H1 (cell line): ENCODE measurements at regions not wholly inside any gene's neighbourhood (a gene's known extent, or its start where the extent isn't known, plus 50 kb on each side); places are given as distances from the start of the nearest gene placed in this dataset.
A peak's percentile ranks its signal among the peaks of the same experiment; 100 is the strongest.

Experiments used
- CTCF ChIA-PET: fragments of 300-600 bp; sonication (Branson Sonifier 250); formaldehyde crosslinking; loops from one replicate; lab custom pipeline; 2021; ENCODE audit not compliant: partially characterized antibody; lab: Charles Lee
- POLR2A ChIA-PET: fragments of 300-600 bp; sonication (Branson Sonifier 250); formaldehyde crosslinking; loops from one replicate; lab custom pipeline; 2021; ENCODE audit warnings: inconsistent platforms; ENCODE audit not compliant: partially characterized antibody; lab: Charles Lee
- DNase-seq, 2 experiments: peaks; one replicate each; pipeline versions ENCODE4 v3.0.0 to v3.0.0-alpha.2; 2010 to 2022; ENCODE audit warnings: low spot score in 2 of 2, low read depth in 1 of 2, mixed read lengths in 1 of 2
- FAIRE-seq: peaks from 2 replicates; lab custom pipeline; 2011; peaks lifted over from hg19 to GRCh38; lab: Jason Lieb, UNC
- H2AFZ ChIP-seq: 2 replicates; pipeline ENCODE4 v1.8.1; 2012; ENCODE audit warnings: low read length, inconsistent platforms
- H2AK5ac ChIP-seq: 2 replicates; pipeline ENCODE4 v1.6.1; 2013; ENCODE audit warnings: low read depth, low read length
- H2BK120ac ChIP-seq: replicated peaks from 2 replicates; pipeline ENCODE3; 2013; ENCODE audit warnings: low read depth, low read length, inconsistent platforms
- H2BK12ac ChIP-seq: 2 replicates; pipeline ENCODE4 v1.6.1; 2013; ENCODE audit warnings: low read depth, low read length
- H2BK15ac ChIP-seq: 2 replicates; pipeline ENCODE4 v1.6.1; 2013; ENCODE audit warnings: low read length
- H2BK20ac ChIP-seq: 2 replicates; pipeline ENCODE4 v1.6.1; 2013; ENCODE audit warnings: low read length
- H2BK5ac ChIP-seq: 2 replicates; pipeline ENCODE4 v1.6.1; 2013; ENCODE audit warnings: low read depth, low read length
- H3K14ac ChIP-seq: 2 replicates; pipeline ENCODE4 v1.6.1; 2013; ENCODE audit warnings: inconsistent platforms; ENCODE audit not compliant: insufficient read length
- H3K18ac ChIP-seq: 2 replicates; pipeline ENCODE4 v1.6.1; 2013; ENCODE audit warnings: low read length; ENCODE audit errors: extremely low read depth
- H3K23ac ChIP-seq: 2 replicates; pipeline ENCODE4 v1.6.1; 2013; ENCODE audit warnings: inconsistent platforms; ENCODE audit not compliant: insufficient read length
- H3K23me2 ChIP-seq: 2 replicates; pipeline ENCODE4 v1.6.1; 2013; ENCODE audit warnings: low read depth, low read length
- H3K27ac ChIP-seq: 2 replicates; pipeline ENCODE4 v1.6.1; 2011; ENCODE audit warnings: low read depth, low read length, inconsistent platforms
- H3K27me3 ChIP-seq, 4 experiments: replicated peaks in 1 of 4; 1 replicate in 1 of 4; 2 replicates in 3 of 4; pipeline versions ENCODE4 v1.6.1 to v1.8.1; 2011 to 2013; ENCODE audit warnings: low read length in 3 of 4, mild to moderate bottlenecking in 3 of 4, inconsistent platforms in 2 of 4, mixed read lengths in 2 of 4, moderate library complexity in 1 of 4; ENCODE audit not compliant: control insufficient read depth in 3 of 4, insufficient read depth in 3 of 4; ENCODE audit errors: extremely low read depth in 1 of 4
- H3K36me3 ChIP-seq, 4 experiments: 2 replicates each; pipeline versions ENCODE4 v1.6.1 to v1.8.1; 2011 to 2013; ENCODE audit warnings: mild to moderate bottlenecking in 4 of 4, low read length in 3 of 4, moderate library complexity in 2 of 4, control low read depth in 1 of 4, inconsistent platforms in 1 of 4; ENCODE audit not compliant: insufficient read depth in 4 of 4, control insufficient read depth in 2 of 4
- H3K4ac ChIP-seq: replicated peaks from 2 replicates; pipeline ENCODE3; 2013; ENCODE audit warnings: low read length, low read depth, mixed read lengths, inconsistent platforms; ENCODE audit not compliant: insufficient read length
- H3K4me1 ChIP-seq, 4 experiments: replicated peaks in 1 of 4; 1 replicate in 1 of 4; 2 replicates in 3 of 4; pipeline versions ENCODE4 v1.6.1 to v1.8.1; 2011 to 2013; ENCODE audit warnings: low read length in 3 of 4, inconsistent platforms in 2 of 4, mixed read lengths in 1 of 4; ENCODE audit not compliant: insufficient read depth in 4 of 4, control insufficient read depth in 3 of 4
- H3K4me2 ChIP-seq, 2 experiments: 2 replicates each; pipeline versions ENCODE4 v1.6.1 to v1.8.1; 2011 to 2013; ENCODE audit warnings: low read depth in 2 of 2, low read length in 2 of 2, control low read depth in 1 of 2, inconsistent platforms in 1 of 2, mild to moderate bottlenecking in 1 of 2; ENCODE audit not compliant: insufficient read depth in 1 of 2
- H3K4me3 ChIP-seq, 4 experiments: fragments of 200-600, 300-600 bp in 1 of 4; sonication (generic), shearing (Covaris generic), sonication (Bioruptor Twin) in 1 of 4; 2 replicates each; pipeline versions ENCODE4 v1.5.1 to v1.8.1; 2011 to 2016; ENCODE audit warnings: low read length in 4 of 4, low read depth in 3 of 4, control low read depth in 2 of 4, inconsistent platforms in 2 of 4, mild to moderate bottlenecking in 2 of 4, mixed read lengths in 1 of 4, moderate library complexity in 1 of 4; ENCODE audit not compliant: insufficient read depth in 2 of 4; ENCODE audit errors: extremely low read depth in 1 of 4
- H3K56ac ChIP-seq: replicated peaks from 2 replicates; pipeline ENCODE3; 2013; ENCODE audit warnings: low read depth, mild to moderate bottlenecking, mixed read lengths, low read length, inconsistent platforms; ENCODE audit not compliant: insufficient read length
- H3K79me1 ChIP-seq: 2 replicates; pipeline ENCODE4 v1.6.1; 2013; ENCODE audit warnings: low read depth, low read length, control low read depth
- H3K79me2 ChIP-seq, 2 experiments: 2 replicates each; pipeline versions ENCODE4 v1.6.1 to v1.8.1; 2012 to 2013; ENCODE audit warnings: low read length in 2 of 2, mild to moderate bottlenecking in 2 of 2, inconsistent platforms in 1 of 2; ENCODE audit not compliant: insufficient read depth in 2 of 2, control insufficient read depth in 1 of 2
- H3K9ac ChIP-seq, 4 experiments: replicated peaks in 1 of 4; 1 replicate in 1 of 4; 2 replicates in 3 of 4; pipeline versions ENCODE4 v1.6.1 to v1.8.1; 2011 to 2013; ENCODE audit warnings: low read depth in 3 of 4, low read length in 3 of 4, control low read depth in 2 of 4, mild to moderate bottlenecking in 2 of 4, moderate library complexity in 2 of 4, inconsistent platforms in 1 of 4; ENCODE audit errors: extremely low read depth in 1 of 4
- H3K9me3 ChIP-seq, 2 experiments: 2 replicates each; pipeline versions ENCODE4 v1.6.1 to v1.8.1; 2012 to 2013; ENCODE audit warnings: mild to moderate bottlenecking in 2 of 2, moderate library complexity in 2 of 2, control low read depth in 1 of 2, inconsistent platforms in 1 of 2, low read depth in 1 of 2, low read length in 1 of 2, mixed read lengths in 1 of 2; ENCODE audit not compliant: insufficient read depth in 2 of 2
- H4K20me1 ChIP-seq, 2 experiments: replicated peaks in 1 of 2; 2 replicates each; pipeline versions ENCODE3 to v1.8.1; 2011 to 2013; ENCODE audit warnings: inconsistent platforms in 2 of 2, low read length in 2 of 2, mild to moderate bottlenecking in 1 of 2; ENCODE audit not compliant: insufficient read depth in 2 of 2, control insufficient read depth in 1 of 2
- H4K5ac ChIP-seq: 2 replicates; pipeline ENCODE4 v1.6.1; 2013; ENCODE audit warnings: low read length, low read depth, mixed read lengths, inconsistent platforms; ENCODE audit not compliant: insufficient read length
- H4K8ac ChIP-seq: 2 replicates; pipeline ENCODE4 v1.8.0; 2013; ENCODE audit warnings: mild to moderate bottlenecking, moderate library complexity, low read length, inconsistent platforms; ENCODE audit not compliant: insufficient read depth; ENCODE audit errors: extremely low read depth
- H4K91ac ChIP-seq: replicated peaks from 2 replicates; pipeline ENCODE3; 2013; ENCODE audit warnings: low read length, mixed read lengths, inconsistent platforms; ENCODE audit not compliant: insufficient read length
- CTBP2 ChIP-seq: IDR thresholded peaks from 2 replicates; pipeline ENCODE4 v1.7.0; 2011; ENCODE audit warnings: borderline replicate concordance, mild to moderate bottlenecking, moderate library complexity, mixed read lengths, low read length; ENCODE audit not compliant: insufficient read depth, insufficient read length
- RBBP5 ChIP-seq: IDR thresholded peaks from 2 replicates; pipeline ENCODE4 v1.7.1; 2012; ENCODE audit warnings: low read depth, mild to moderate bottlenecking, inconsistent platforms, low read length, moderate library complexity, borderline replicate concordance
- WGBS, 2 experiments: shearing (Covaris generic) in 1 of 2; methylation state at CpG; one replicate each; pipeline versions ENCODE4 v1.1.6 to v1.1.7; 2013 to 2015; ENCODE audit warnings: low lambda C conversion rate in 2 of 2, mixed read lengths in 2 of 2, inconsistent platforms in 1 of 2, low coverage in 1 of 2, missing lambda C conversion rate in 1 of 2; ENCODE audit not compliant: insufficient replicate concordance in 2 of 2, insufficient coverage in 1 of 2, insufficient read length in 1 of 2; ENCODE audit errors: extremely low coverage in 1 of 2, missing lambda C conversion rate in 1 of 2; 5-methylcytosine and 5-hydroxymethylcytosine counted together
- TF ChIP-seq, protein P1 (sequence below): IDR thresholded peaks from 2 replicates; pipeline ENCODE4 v1.6.1; 2012; ENCODE audit warnings: inconsistent platforms
- TF ChIP-seq, protein P2 (sequence below): IDR thresholded peaks from 2 replicates; pipeline ENCODE4 v1.6.1; 2012; ENCODE audit warnings: inconsistent platforms

DNA sequence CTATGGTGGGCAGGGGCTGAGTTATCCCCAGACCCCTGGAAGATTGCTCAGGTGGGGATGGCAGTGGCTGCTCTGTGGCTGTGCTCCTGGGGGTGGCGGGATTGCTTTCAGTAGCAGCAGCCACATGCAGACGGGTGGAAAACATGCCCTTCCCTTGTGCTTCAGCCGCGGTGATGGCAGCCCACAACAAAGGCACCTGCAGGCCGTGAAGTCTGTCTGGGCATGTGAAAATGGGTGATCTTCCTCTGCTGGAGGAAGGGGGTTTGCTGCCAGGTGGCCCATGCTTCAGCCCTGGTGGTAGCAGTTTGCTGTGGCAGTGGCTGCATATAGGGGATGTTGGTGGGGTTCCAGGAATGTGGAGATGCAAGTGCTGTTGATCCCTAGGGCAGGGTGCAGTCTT is 326.2 kb upstream of the RGS6 start:
- Histone ChIP-seq H3K9ac (no peak overlapping the region), H3K23me2 (no peaks in the 10 kb centered on the region), H2AK5ac (peak overlapping the region; percentile 26), H3K4me2 (no peak overlapping the region), H3K4me3 (no peak overlapping the region), H2BK15ac (no peak overlapping the region), H3K27ac (no peak overlapping the region), H3K4me1 (peaks cover 0 to 6% (median 2%) of the 10 kb centered on the region in 4 experiments; a peak in 2 of 7 replicates), H4K8ac (no peak overlapping the region), H3K23ac (no peak overlapping the region), H2BK12ac (no peak overlapping the region; the same call in 1 of the 2 replicates), H3K9me3 (no peaks in the 10 kb centered on the region), H2BK120ac (no peak overlapping the region), H3K27me3 (no peaks in the 10 kb centered on the region), H3K4ac (no peak overlapping the region), H4K91ac (peak overlapping the region; percentile 3), H3K18ac (no peak overlapping the region; the same call in 1 of the 2 replicates), H2BK5ac (0 out of 2 replicates have a peak overlapping the region, but pooled peaks have one; percentile 10), H2AFZ (no peak overlapping the region), H4K20me1 (peaks cover 0 to 6% of the 10 kb centered on the region in 2 experiments), H4K5ac (no peak overlapping the region), H2BK20ac (no peak overlapping the region), H3K79me1 (peaks cover 2% of the 10 kb centered on the region; the same call in 1 of the 2 replicates), H3K56ac (no peak overlapping the region), H3K79me2 (peaks cover 0 to 37% of the 10 kb centered on the region in 2 experiments; a peak in 2 of 4 replicates), H3K36me3 (no peaks in the 10 kb centered on the region), H3K14ac (no peak overlapping the region)
- FAIRE-seq (no peak), DNase-seq (no peak)
- ChIA-PET CTCF (no interaction called here), POLR2A (no interaction called here)
- 82% methylated on average over 5 of the region's 5 CpGs; no CpG with 5 or more reads in 1 of the 2 experiments for WGBS, 2 experiments
- TF ChIP-seq, protein P1, sequence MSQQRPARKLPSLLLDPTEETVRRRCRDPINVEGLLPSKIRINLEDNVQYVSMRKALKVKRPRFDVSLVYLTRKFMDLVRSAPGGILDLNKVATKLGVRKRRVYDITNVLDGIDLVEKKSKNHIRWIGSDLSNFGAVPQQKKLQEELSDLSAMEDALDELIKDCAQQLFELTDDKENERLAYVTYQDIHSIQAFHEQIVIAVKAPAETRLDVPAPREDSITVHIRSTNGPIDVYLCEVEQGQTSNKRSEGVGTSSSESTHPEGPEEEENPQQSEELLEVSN, result peak; percentile 47; the same call in 1 of the 2 replicates
- no peak for TF ChIP-seq CTBP2
- TF ChIP-seq RBBP5, result no peak
- TF ChIP-seq, protein P2, sequence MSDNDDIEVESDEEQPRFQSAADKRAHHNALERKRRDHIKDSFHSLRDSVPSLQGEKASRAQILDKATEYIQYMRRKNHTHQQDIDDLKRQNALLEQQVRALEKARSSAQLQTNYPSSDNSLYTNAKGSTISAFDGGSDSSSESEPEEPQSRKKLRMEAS, result peak; percentile 55; the same call in 1 of the 2 replicates
